ENCODE measurements at regions not wholly inside any gene's neighbourhood (a gene's known extent, or its start where the extent isn't known, plus 50 kb on each side); places are given as distances from the start of the nearest gene placed in this dataset.

DNA sequence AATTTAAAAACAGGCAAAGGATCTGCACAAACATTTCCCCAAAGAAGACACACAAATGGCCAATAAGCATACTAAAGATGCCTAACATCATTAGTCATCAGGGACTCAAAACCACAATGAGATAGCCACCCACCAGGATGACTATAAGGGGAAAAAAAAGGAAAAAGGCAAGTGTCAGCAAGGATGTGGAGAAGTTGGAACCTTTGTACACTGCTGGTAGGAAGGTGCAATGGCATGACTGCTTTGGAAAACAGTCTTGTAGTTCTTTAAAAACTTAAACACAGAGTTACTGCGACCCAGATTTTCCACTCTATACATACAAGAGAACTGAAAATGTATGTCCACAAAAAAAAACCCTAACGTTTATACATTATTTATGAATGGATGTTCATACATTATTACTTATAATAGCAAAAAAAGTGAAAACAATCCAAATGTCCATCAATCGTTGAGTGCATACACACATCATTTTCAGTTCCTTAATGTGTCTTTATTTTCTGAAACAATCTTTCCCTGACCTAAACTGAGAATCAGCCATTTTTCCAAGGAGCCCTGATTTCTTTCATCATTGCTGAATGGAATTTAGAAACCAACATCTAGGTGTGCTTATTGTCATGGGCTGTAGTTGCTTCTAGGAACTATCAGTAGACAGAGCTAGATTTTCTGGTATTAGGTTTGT is 64.7 kb upstream of the TLK1 start:
- H2AFZ ChIP-seq (replicated peaks; ENCODE audit: low read length, poor library complexity), result no peak overlapping the region
- H2AK5ac ChIP-seq (ENCODE audit: low read depth, low read length), result no peak overlapping the region
- H3K4me2 ChIP-seq (ENCODE audit: low read depth, low read length), result no peak overlapping the region
- in situ Hi-C loops (cut with MboI; ENCODE audit: low sequenced_read_pairs) (no loop called here), intact Hi-C loops (cut with micrococcal nuclease) (no loop called here), dilution Hi-C loops (cut with HindIII; ENCODE audit: low sequenced_read_pairs, unreplicated experiment) (no loop called here)
- H4K5ac ChIP-seq (ENCODE audit: low read depth, low read length), result peak overlapping the region; percentile 8; the same call in 1 of the 2 replicates
- H3K36me3 ChIP-seq (ENCODE audit: control insufficient read depth, insufficient read depth, low read length), result no peaks in the 10 kb centered on the region
- no peaks in the 10 kb centered on the region for H3K79me1 ChIP-seq (ENCODE audit: low read depth in 1 of 2, low read length in 2 of 2)
- H2BK20ac ChIP-seq (ENCODE audit: low read depth, low read length), result peak overlapping the region; percentile 85
- ATAC-seq (ENCODE audit: low read depth), result peak; percentile 98
- H3K18ac ChIP-seq (ENCODE audit: low read depth, low read length), result no peak overlapping the region; the same call in 1 of the 2 replicates
- WGBS, 2 experiments (ENCODE audit: extremely low coverage in 2 of 2, insufficient read length in 1 of 2), result no CpG with 5 or more reads among the region's 3 CpGs
- no peaks in the 10 kb centered on the region for H4K20me1 ChIP-seq (ENCODE audit: insufficient read depth, low read length)
- H4K91ac ChIP-seq (ENCODE audit: insufficient read depth, low read depth, low read length), result no peak overlapping the region
- peak overlapping the region; percentile 16; the same call in 1 of the 2 replicates for H3K4ac ChIP-seq (ENCODE audit: low read depth, low read length)
- no peak overlapping the region for H2BK5ac ChIP-seq (ENCODE audit: low read depth, low read length, poor library complexity, severe bottlenecking)
- H3K9me3 ChIP-seq (ENCODE audit: control insufficient read depth, insufficient read depth, low read length), result no peaks in the 10 kb centered on the region
- peak overlapping the region; percentile 68 for H2BK120ac ChIP-seq (ENCODE audit: low read depth, low read length)
- H3K14ac ChIP-seq (replicated peaks; ENCODE audit: low read depth, low read length), result peak overlapping the region; percentile 44; the same call in 1 of the 2 replicates
- H2AK9ac ChIP-seq (replicated peaks; ENCODE audit: low read depth, low read length, poor library complexity), result no peak overlapping the region
- no peaks in the 10 kb centered on the region; the same call in 1 of the 2 replicates for H3K4me1 ChIP-seq (ENCODE audit: control insufficient read depth, insufficient read depth, low read length)
- H3K23ac ChIP-seq (ENCODE audit: low read depth, low read length), result no peak overlapping the region; the same call in 1 of the 2 replicates
- H3K27me3 ChIP-seq (ENCODE audit: control insufficient read depth, insufficient read depth, low read length), result no peaks in the 10 kb centered on the region
- ChIA-PET POLR2A (ENCODE audit: unreplicated experiment) (no interaction called here), CTCF (interaction anchor here (0.6 kb wide), 1 partner anchor 195 kb away, joined by 3 read pairs; no protein-coding TSS in a partner anchor)
- DNase-seq, result peak; percentile 95
- H3K56ac ChIP-seq (ENCODE audit: extremely low read depth, insufficient read depth, low read length), result no peak overlapping the region
- H2BK15ac ChIP-seq (ENCODE audit: low read depth, low read length), result peak overlapping the region; percentile 13; the same call in 1 of the 3 replicates
- H3K27ac ChIP-seq (ENCODE audit: insufficient read depth, low read length), result no peak overlapping the region
- no peak overlapping the region for H3K9ac ChIP-seq (ENCODE audit: low read depth, low read length)
- H4K8ac ChIP-seq (ENCODE audit: low read depth in 2 of 2, low read length in 2 of 2), result no peak overlapping the region; a peak in 1 of 4 replicates
- BruUV-seq (replicated peaks), result no TSS peak
- H3K4me3 ChIP-seq (ENCODE audit: insufficient read depth, low read depth, low read length), result no peak overlapping the region
- H3K9me1 ChIP-seq (ENCODE audit: insufficient read depth, low read length), result peaks cover under 1% of the 10 kb centered on the region; the same call in 1 of the 2 replicates
- TF ChIP-seq RFX5 (IDR thresholded peaks at IDR 0.05; ENCODE audit: low read depth, low read length) (no peak), NFE2L2 (IDR thresholded peaks at IDR 0.05; ENCODE audit: low read depth, low read length) (peak; percentile 60; the same call in 1 of the 2 replicates), RAD21 (IDR thresholded peaks at IDR 0.05; ENCODE audit: low read length) (peak; percentile 54), CTCF (conservative IDR thresholded peaks at IDR 0.05; ENCODE audit: low read depth, low read length) (peak; percentile 52), BHLHE40 (IDR thresholded peaks at IDR 0.05; ENCODE audit: low read depth, low read length) (peak; percentile 32; the same call in 1 of the 2 replicates), CEBPB (IDR thresholded peaks at IDR 0.05; ENCODE audit: low read depth, low read length) (no peak), CHD1 (IDR thresholded peaks at IDR 0.05; ENCODE audit: low read depth, low read length) (no peak), MAZ (IDR thresholded peaks at IDR 0.05; ENCODE audit: borderline replicate concordance, low read depth, low read length) (no peak), FOS (IDR thresholded peaks at IDR 0.05; ENCODE audit: low read depth, low read length) (peak; percentile 82), POLR2A (IDR thresholded peaks at IDR 0.05; ENCODE audit: low read depth, low read length) (no peak), USF2 (IDR thresholded peaks at IDR 0.05; ENCODE audit: low read depth, low read length) (no peak), MXI1 (IDR thresholded peaks at IDR 0.05; ENCODE audit: borderline replicate concordance, low read depth, low read length) (no peak), SMC3 (IDR thresholded peaks at IDR 0.05; ENCODE audit: low read depth, low read length) (peak; percentile 19; the same call in 1 of the 2 replicates), RCOR1 (IDR thresholded peaks at IDR 0.05; ENCODE audit: insufficient replicate concordance, low read length) (peak; percentile 85)
- TF ChIP-seq, protein P1, sequence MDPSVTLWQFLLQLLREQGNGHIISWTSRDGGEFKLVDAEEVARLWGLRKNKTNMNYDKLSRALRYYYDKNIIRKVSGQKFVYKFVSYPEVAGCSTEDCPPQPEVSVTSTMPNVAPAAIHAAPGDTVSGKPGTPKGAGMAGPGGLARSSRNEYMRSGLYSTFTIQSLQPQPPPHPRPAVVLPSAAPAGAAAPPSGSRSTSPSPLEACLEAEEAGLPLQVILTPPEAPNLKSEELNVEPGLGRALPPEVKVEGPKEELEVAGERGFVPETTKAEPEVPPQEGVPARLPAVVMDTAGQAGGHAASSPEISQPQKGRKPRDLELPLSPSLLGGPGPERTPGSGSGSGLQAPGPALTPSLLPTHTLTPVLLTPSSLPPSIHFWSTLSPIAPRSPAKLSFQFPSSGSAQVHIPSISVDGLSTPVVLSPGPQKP (IDR thresholded peaks at IDR 0.05; ENCODE audit: borderline replicate concordance, low read depth, low read length), result no peak

Measured in IMR-90 (cell line).